ENCODE measurements at regions not wholly inside any gene's neighbourhood (a gene's known extent, or its start where the extent isn't known, plus 50 kb on each side); places are given as distances from the start of the nearest gene placed in this dataset.
"Not testable (repeated sequence)": the region's sequence is repeated elsewhere in the genome, so short reads cannot be mapped to it uniquely, and the experiment has no call there.

GRCh38 chr5:127182631-127183030 lies 108.0 kb upstream of the MEGF10 start:
- not testable (repeated sequence) for TF ChIP-seq CTCF, POLR2A (IDR thresholded peaks at IDR 0.05)

All from upper lobe of left lung (tissue), 4 donors.